HG03558 (cell line): ENCODE measurements at regions not wholly inside any gene's neighbourhood (a gene's known extent, or its start where the extent isn't known, plus 50 kb on each side); places are given as distances from the start of the nearest gene placed in this dataset.

ENCODE experiments used
- ATAC-seq: cut with Tn5 transposase; IDR thresholded peaks from one replicate; pipeline ENCODE4 v1.9.1; 2021; ENCODE audit warnings: moderate number of reproducible peaks; ENCODE audit not compliant: unreplicated experiment; ENCODE audit errors: extremely low read depth

DNA sequence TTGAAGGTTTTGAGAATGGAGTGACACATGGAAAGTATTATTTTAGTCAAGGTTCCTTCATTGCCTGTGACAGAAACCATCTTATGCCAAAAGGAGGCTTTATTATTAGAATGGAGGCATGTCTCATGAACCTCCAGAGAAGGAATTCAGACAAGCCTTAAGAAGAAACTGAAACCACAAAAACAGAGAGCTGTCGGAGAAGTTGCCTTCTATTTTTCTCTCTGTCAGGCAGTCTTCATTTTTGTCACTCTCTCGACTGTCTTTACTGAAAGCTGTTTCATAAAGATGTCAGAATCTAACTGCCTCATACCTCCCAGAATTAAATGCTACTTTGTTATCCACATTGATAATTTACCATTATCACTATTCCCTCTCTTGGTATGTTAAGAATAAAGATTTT is 434.7 kb upstream of the ADGRL4 start:
- ATAC-seq, result no peak

DNA sequence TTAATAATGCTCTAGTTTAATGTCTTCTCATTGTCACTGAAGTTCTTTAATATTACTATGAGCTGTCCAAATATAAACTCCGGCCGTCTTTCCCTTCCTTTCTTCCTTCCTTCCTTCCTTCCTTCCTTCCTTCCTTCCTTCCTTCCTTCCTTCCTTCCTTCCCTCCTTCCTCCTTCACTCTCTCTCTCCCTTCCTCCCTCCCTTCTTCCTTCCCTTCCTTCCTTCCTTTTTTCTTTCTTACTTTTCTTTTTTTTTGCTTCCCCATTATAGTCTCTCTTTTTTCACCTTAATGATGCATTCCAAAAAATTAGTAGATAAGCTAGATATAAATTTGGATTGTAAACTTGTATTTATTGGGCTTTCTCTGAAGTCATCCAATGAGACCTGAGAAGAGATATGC is 431.0 kb upstream of the ADGRL4 start:
- no peak for ATAC-seq

- no peak for ATAC-seq
These were observed 424.8 kb upstream of the ADGRL4 start for GRCh38 chr1:79431340-79431739.

GRCh38 chr1:79430437-79430836 is 423.9 kb upstream of the ADGRL4 start:
- ATAC-seq, result no peak

DNA sequence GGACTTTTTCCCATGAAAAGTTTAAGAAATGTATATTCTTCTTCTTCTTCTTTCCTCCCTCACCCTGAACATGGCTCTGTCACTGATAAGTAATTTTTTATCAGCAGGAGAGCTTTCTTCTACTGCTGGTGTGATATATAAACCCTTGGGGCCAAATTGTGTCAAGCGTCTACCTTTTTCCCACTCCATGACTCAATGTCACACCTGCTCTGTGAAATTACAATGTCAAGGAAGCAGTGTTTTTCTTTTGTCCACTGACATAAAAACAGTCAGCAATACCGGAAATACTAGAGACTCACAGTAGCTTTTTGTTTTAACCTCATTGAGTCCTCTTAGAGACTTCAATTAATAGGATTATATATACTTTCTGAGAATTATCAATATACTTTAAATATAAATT is 416.2 kb upstream of the ADGRL4 start:
- no peak for ATAC-seq

GRCh38 chr1:79398501-79398900 is 392.0 kb upstream of the ADGRL4 start:
- ATAC-seq, result no peak

DNA sequence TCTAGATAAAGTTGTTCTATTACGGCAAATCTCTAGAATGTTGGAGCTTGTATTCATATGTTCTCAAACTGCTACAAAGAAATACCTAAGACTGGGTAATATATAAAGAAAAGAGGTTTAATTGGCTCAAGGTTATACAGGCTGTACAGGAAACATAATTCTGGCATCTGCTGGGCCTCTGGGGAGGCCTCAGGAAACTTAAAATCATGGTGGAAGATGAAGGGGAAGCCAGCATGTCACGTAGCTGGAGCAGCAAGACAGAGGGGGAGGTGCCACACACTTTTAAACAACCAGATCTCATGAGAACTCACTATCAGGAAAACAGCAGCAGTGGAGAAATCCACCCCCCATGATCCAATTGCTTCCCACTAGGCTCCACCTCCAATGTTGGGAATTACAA is 390.4 kb upstream of the ADGRL4 start:
- no peak for ATAC-seq

- no peak for ATAC-seq
These were observed 382.3 kb upstream of the ADGRL4 start for GRCh38 chr1:79388694-79389361.

DNA sequence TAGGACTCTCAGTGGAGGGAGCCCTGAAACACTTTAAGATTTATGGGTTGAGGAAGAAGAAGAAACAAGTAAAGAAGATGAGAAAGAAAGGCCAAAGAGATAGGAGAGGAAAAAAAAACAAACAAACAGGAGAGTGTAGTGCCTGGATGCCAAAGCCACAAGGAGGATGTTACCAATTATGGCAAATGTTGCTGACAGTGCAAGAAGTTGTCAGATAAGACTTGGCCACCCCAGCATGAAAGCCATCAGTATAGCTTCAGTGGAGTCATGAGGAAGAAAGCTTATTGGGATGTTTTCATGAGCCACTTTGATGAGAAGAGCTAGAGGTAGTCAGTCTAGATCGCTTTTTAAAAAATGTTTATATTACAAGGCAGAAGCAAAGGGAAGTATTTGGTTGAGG is 380.2 kb upstream of the ADGRL4 start:
- no peak for ATAC-seq

DNA sequence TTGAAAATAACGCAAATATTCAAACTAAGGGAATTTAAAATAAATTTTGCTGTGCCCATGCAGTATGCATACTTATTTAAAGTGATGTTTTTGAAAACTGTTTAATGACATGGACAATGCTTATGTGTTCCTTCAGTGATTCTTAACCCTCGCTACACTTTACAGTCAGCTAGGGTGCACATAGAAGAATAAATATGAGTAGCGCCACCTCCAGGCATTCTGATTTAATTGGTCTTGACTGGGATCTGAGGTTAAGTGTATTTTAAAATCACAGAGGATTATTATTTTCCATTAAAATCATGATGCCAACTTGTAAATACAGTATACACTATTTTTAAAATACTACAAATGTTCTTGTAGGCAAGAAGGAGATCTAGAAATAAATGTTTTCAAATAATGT is 373.5 kb upstream of the ADGRL4 start:
- ATAC-seq, result no peak

DNA sequence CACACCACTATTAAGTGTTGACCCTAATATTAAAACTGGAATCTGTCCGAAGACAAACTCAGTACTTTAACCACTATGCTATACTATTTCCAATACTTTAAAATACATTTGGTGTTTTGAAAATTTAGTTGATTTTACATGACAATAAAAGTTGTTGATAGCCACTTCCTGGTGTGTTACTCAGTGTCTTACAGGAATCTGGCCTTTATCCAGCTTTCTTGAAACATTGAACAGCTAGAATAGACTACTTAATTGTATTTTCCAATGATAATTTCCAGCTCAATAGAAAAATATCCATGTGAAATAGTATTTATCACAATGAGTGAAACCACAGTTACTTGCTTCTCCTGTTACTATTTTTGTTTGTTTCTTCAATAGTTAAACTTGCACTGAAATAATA is 369.6 kb upstream of the ADGRL4 start:
- no peak for ATAC-seq

- no peak for ATAC-seq
These were observed 368.8 kb upstream of the ADGRL4 start for GRCh38 chr1:79375352-79375751.

DNA sequence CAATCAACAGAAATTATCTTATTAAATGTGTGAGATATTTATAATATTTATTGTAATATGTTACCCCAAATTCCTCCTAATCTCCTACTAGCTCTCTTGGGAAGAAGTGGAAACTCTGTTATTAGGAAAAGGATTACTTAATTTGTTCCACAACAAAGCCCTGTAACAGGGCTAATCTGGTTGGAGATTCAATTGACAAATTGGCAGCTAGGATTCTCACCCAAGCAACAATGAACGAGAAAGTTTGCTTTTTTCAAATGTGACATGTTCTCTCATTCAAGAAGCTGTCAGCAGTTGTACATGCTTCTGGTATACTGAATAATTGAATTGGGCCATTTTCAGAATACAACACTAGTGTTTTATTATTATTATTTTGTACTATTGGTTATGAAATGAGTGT is 367.9 kb upstream of the ADGRL4 start:
- no peak for ATAC-seq

GRCh38 chr1:79373481-79374125 is 367.1 kb upstream of the ADGRL4 start:
- no peak for ATAC-seq

- no peak for ATAC-seq
These were observed 365.3 kb upstream of the ADGRL4 start for GRCh38 chr1:79371802-79372201.

- ATAC-seq, result no peak
These were observed 362.6 kb upstream of the ADGRL4 start for GRCh38 chr1:79369091-79369490.

DNA sequence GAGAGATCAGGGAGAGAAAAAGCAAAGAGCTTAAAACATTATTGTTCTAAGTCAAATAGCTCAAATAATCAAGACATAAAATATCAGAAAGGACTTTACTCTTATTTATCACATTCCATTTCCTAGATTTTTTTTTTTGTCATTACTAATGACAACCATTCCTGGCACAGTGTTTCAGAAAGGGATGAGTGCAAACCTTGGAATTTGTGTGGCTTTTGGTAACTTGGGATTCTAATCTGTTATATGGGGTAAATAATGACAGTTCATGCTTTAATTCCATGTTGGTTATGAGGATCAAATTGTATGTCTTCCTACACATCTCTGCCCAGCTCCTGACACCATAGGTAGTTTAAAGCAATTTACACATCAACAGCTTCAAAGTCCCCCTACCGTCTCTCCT is 358.4 kb upstream of the ADGRL4 start:
- no peak for ATAC-seq

DNA sequence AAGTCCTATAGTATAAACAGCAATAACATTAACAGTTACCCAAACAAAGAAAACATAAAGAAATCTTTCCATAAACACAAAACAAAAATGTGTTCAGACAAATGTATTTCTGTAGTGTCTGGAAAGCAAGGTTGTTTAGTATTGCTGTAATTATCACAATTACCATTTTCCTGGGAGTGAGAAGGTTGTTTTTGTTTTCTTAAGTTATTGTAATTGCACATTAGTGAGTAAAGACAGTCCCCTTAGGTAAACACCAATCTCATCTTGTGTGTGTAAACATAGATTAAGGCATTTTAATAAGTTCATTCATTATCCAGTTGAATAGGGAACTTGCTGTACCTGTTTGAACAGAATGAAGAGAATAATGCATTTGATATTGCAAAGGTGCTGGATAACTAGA is 356.9 kb upstream of the ADGRL4 start:
- no peak for ATAC-seq

- no peak for ATAC-seq
These were observed 355.9 kb upstream of the ADGRL4 start for GRCh38 chr1:79362470-79362869.

DNA sequence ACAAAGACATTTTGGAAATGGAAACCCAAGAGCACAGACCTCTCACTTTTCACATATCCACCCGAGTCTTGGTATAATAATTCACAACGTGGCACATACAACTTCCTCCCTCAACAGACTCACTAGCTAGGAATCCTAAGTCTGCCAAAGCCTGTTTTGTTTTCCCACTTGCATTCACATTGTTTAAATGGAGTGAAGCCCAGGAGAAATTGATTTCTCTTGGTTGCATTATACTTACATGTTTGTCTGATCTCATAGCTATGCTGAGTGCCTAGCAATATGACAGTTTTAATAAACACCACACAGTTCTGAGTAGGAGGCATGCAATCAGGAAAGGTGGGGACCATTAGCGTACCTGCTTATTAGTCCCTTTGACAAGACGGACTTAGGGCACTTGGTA is 348.6 kb upstream of the ADGRL4 start:
- no peak for ATAC-seq

- ATAC-seq, result no peak
These were observed 346.7 kb upstream of the ADGRL4 start for GRCh38 chr1:79353224-79353623.

- no peak for ATAC-seq
These were observed 320.3 kb upstream of the ADGRL4 start for GRCh38 chr1:79326875-79327274.
